ENCODE measurements at regions not wholly inside any gene's neighbourhood (a gene's known extent, or its start where the extent isn't known, plus 50 kb on each side); places are given as distances from the start of the nearest gene placed in this dataset.

DNA sequence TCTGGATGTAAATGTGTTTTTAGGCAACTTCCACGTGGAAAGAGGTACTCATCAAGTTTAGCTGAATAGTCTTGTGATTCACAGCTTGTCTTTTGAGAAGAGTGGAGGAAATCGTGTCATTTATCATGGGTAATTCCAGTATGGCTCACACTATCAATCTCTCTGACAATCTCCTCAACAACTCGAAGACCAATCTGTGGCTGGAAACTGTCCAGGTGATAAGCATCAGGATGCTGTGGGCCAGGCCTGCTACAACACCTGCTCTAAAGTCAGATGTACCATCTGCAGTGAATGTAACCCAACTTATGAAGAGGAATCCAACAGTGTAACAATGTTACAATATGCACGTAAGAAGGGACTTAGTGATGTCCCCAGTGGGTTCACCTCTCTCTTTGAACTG, 132.1 kb upstream of the GK2 start:
- no peaks in the 10 kb centered on the region for H3K4me1 ChIP-seq (ENCODE audit: control insufficient read depth in 5 of 5, insufficient read depth in 5 of 5, low read length in 5 of 5)
- TF ChIP-seq, protein P1, sequence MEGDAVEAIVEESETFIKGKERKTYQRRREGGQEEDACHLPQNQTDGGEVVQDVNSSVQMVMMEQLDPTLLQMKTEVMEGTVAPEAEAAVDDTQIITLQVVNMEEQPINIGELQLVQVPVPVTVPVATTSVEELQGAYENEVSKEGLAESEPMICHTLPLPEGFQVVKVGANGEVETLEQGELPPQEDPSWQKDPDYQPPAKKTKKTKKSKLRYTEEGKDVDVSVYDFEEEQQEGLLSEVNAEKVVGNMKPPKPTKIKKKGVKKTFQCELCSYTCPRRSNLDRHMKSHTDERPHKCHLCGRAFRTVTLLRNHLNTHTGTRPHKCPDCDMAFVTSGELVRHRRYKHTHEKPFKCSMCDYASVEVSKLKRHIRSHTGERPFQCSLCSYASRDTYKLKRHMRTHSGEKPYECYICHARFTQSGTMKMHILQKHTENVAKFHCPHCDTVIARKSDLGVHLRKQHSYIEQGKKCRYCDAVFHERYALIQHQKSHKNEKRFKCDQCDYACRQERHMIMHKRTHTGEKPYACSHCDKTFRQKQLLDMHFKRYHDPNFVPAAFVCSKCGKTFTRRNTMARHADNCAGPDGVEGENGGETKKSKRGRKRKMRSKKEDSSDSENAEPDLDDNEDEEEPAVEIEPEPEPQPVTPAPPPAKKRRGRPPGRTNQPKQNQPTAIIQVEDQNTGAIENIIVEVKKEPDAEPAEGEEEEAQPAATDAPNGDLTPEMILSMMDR (IDR thresholded peaks at IDR 0.05; ENCODE audit: control extremely low read depth, extremely low read depth) = no peak
- no peak overlapping the region for H3K4me3 ChIP-seq
- H3K9ac ChIP-seq (ENCODE audit: insufficient read depth in 1 of 2, low read length in 2 of 2) = no peak overlapping the region
- 52 to 53% methylated on average over 4 of the region's 4 CpGs for WGBS, 2 donors
- H3K27me3 ChIP-seq (ENCODE audit: control insufficient read depth in 3 of 3, insufficient read depth in 3 of 3, low read length in 2 of 3) = no peaks in the 10 kb centered on the region
- no peak for DNase-seq
- no peak for ATAC-seq (ENCODE audit: insufficient read depth, low FRiP score)
- H3K9me3 ChIP-seq (ENCODE audit: control insufficient read depth in 4 of 4, insufficient read depth in 3 of 4, low read length in 3 of 4) = no peaks in the 10 kb centered on the region
- H3K27ac ChIP-seq (ENCODE audit: low read depth in 1 of 2, low read length in 1 of 2) = no peak overlapping the region
- no peaks in the 10 kb centered on the region for H3K36me3 ChIP-seq (ENCODE audit: control insufficient read depth in 4 of 4, insufficient read depth in 4 of 4, low read length in 4 of 4)

DNA sequence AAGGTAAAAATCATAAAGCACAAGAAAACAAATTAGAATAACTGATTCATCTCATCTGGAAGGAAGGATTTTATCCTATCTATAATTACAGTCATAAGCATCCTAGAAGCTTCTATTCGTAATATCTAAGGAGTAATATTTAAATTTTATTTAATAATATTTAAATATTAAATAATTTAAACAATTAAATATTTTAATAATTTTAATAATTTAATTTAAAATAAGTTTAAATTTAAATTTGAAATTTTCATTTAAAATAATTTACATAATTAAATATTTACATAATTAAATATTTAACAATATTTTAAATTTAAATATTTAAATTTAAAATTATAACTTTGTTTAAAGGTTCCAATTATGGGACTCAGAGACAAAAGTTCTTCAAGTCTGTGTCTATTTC, 127.5 kb upstream of the GK2 start:
- Histone ChIP-seq H3K27me3 (ENCODE audit: control insufficient read depth in 3 of 3, insufficient read depth in 3 of 3, low read length in 2 of 3) (no peaks in the 10 kb centered on the region), H3K4me1 (ENCODE audit: control insufficient read depth in 5 of 5, insufficient read depth in 5 of 5, low read length in 5 of 5) (no peaks in the 10 kb centered on the region), H3K4me3 (no peak overlapping the region), H3K9me3 (ENCODE audit: control insufficient read depth in 4 of 4, insufficient read depth in 3 of 4, low read length in 3 of 4) (no peaks in the 10 kb centered on the region), H3K9ac (ENCODE audit: insufficient read depth in 1 of 2, low read length in 2 of 2) (no peak overlapping the region), H3K27ac (ENCODE audit: low read depth in 1 of 2, low read length in 1 of 2) (no peak overlapping the region), H3K36me3 (ENCODE audit: control insufficient read depth in 4 of 4, insufficient read depth in 4 of 4, low read length in 4 of 4) (no peaks in the 10 kb centered on the region)
- DNase-seq = no peak
- WGBS, 2 donors = 91 to 100% methylated on average over 1 of the region's 1 CpG
- ATAC-seq (ENCODE audit: insufficient read depth, low FRiP score) = no peak
- TF ChIP-seq, protein P1 (IDR thresholded peaks at IDR 0.05; ENCODE audit: control extremely low read depth, extremely low read depth) = no peak

- ATAC-seq (ENCODE audit: insufficient read depth, low FRiP score) (no peak), DNase-seq (peak in 1 of 3 donors; percentile 2)
- 30 to 45% methylated on average over 3 of the region's 3 CpGs for WGBS, 2 donors
- no peak overlapping the region for H3K27ac ChIP-seq (ENCODE audit: low read depth in 1 of 2, low read length in 1 of 2)
- no peak overlapping the region for H3K9ac ChIP-seq (ENCODE audit: insufficient read depth in 1 of 2, low read length in 2 of 2)
- H3K4me1 ChIP-seq (ENCODE audit: control insufficient read depth in 5 of 5, insufficient read depth in 5 of 5, low read length in 5 of 5) = no peaks in the 10 kb centered on the region
- no peaks in the 10 kb centered on the region for H3K9me3 ChIP-seq (ENCODE audit: control insufficient read depth in 4 of 4, insufficient read depth in 3 of 4, low read length in 3 of 4)
- H3K27me3 ChIP-seq (ENCODE audit: control insufficient read depth in 3 of 3, insufficient read depth in 3 of 3, low read length in 2 of 3) = no peaks in the 10 kb centered on the region
- TF ChIP-seq, protein P1 (IDR thresholded peaks at IDR 0.05; ENCODE audit: control extremely low read depth, extremely low read depth) = no peak
- no peaks in the 10 kb centered on the region for H3K36me3 ChIP-seq (ENCODE audit: control insufficient read depth in 4 of 4, insufficient read depth in 4 of 4, low read length in 4 of 4)
- H3K4me3 ChIP-seq = no peak overlapping the region
These were observed 120.2 kb upstream of the GK2 start for GRCh38 chr4:79528241-79528706.

Data from lung (tissue), 11 donors.